ENCODE measurements at regions not wholly inside any gene's neighbourhood (a gene's known extent, or its start where the extent isn't known, plus 50 kb on each side); places are given as distances from the start of the nearest gene placed in this dataset.
A peak's percentile ranks its signal among the peaks of the same experiment; 100 is the strongest.

DNA sequence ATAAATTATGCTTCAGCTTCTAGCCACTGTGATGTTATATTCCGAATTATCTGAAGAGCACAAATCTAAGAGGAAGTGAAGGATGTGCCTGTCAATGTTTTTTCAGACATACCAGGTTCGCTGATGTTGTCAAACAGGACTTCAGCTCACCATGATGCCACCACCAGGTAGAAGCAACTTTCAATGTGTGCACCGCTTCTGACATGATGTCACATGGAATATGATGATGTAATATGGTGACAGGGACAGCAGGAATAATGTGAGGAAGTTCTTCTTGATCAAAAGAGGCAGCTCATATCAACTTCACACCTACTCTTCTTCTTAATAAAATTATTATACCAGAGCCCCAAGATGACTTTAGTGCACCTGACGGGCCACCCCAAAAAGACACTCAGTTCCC is 893.2 kb downstream of the BCL11A start:
- H3K4me3 ChIP-seq = no peak overlapping the region
- intact Hi-C loops (cut with DNase I) = no loop called here
- H3K27me3 ChIP-seq (ENCODE audit: low read depth) = no peaks in the 10 kb centered on the region
- no peak overlapping the region for H3K27ac ChIP-seq
- H3K9me3 ChIP-seq = no peaks in the 10 kb centered on the region
- no peak for ATAC-seq
- no peaks in the 10 kb centered on the region for H3K4me1 ChIP-seq
- no peak for DNase-seq
- TF ChIP-seq, protein P1, sequence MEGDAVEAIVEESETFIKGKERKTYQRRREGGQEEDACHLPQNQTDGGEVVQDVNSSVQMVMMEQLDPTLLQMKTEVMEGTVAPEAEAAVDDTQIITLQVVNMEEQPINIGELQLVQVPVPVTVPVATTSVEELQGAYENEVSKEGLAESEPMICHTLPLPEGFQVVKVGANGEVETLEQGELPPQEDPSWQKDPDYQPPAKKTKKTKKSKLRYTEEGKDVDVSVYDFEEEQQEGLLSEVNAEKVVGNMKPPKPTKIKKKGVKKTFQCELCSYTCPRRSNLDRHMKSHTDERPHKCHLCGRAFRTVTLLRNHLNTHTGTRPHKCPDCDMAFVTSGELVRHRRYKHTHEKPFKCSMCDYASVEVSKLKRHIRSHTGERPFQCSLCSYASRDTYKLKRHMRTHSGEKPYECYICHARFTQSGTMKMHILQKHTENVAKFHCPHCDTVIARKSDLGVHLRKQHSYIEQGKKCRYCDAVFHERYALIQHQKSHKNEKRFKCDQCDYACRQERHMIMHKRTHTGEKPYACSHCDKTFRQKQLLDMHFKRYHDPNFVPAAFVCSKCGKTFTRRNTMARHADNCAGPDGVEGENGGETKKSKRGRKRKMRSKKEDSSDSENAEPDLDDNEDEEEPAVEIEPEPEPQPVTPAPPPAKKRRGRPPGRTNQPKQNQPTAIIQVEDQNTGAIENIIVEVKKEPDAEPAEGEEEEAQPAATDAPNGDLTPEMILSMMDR (IDR thresholded peaks at IDR 0.05) = no peak
- H3K36me3 ChIP-seq = no peaks in the 10 kb centered on the region

DNA sequence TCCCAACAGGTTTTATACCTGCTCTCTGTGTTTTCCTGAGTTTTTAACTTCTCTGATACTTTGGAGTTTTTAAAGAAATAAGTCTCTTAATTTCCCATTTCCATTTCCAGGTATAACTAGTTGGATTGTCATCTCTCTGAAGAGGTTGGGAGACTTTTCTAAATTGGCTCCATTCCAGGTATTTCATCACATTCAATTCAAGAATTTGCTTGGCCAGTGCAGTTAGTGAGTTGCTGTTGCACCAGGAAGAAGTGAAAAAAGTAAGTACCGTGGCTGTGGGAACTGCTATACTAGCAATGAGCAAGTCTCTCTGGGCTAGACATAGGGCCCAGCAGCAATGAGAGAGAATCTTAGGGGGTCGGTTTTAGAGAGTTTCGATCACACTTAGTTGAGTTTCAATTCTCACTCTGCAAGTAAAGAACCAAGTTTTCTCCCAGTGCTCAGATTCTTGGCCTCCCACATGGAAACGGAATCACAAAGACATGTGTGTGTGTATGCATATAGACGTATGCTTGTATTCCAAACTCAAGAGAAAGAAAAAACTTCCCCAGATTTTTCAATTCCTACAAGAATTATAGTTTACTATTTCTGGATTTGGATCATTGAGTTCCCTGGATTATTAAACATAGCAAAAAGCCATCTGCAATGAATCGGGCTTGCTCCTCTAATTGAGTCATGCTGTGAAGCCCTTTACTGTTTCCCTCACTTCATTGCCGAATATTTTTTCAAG is 894.4 kb downstream of the BCL11A start:
- peak in 1 of 2 donors; percentile 32 for ATAC-seq
- H3K36me3 ChIP-seq = no peaks in the 10 kb centered on the region
- H3K9me3 ChIP-seq = no peaks in the 10 kb centered on the region
- no peak for DNase-seq
- no peak overlapping the region for H3K27ac ChIP-seq
- no peaks in the 10 kb centered on the region for H3K27me3 ChIP-seq (ENCODE audit: low read depth)
- TF ChIP-seq, protein P1 (IDR thresholded peaks at IDR 0.05) = no peak
- H3K4me1 ChIP-seq = no peaks in the 10 kb centered on the region
- intact Hi-C loops (cut with DNase I) = no loop called here
- no peak overlapping the region for H3K4me3 ChIP-seq

DNA sequence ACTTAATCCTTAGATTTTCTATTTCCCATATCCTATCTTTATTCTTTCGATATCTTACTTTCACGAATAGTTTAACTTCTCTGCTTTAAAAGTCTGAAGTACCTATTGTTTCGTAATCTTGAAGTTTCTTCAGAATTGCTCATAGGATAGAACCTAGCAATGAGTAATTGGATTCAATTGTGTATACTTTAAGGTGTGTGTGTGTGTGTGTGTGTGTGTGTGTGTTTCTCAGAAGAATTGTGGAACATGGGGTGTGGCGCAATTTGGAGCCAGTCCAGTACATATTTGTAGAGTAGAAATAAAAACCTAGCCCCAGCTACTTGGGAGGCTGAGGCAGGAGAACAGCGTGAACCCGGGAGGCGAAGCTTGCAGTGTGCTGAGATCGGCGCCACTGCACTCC is 897.6 kb downstream of the BCL11A start:
- peak; percentile 66 for DNase-seq
- intact Hi-C loops (cut with DNase I) = no loop called here
- ATAC-seq = peak; percentile 82 to 91
- H3K9me3 ChIP-seq = no peaks in the 10 kb centered on the region
- no peaks in the 10 kb centered on the region for H3K4me1 ChIP-seq
- H3K36me3 ChIP-seq = no peaks in the 10 kb centered on the region
- H3K27me3 ChIP-seq (ENCODE audit: low read depth) = no peaks in the 10 kb centered on the region
- H3K4me3 ChIP-seq = no peak overlapping the region
- TF ChIP-seq, protein P1 (IDR thresholded peaks at IDR 0.05) = no peak
- H3K27ac ChIP-seq = no peak overlapping the region

DNA sequence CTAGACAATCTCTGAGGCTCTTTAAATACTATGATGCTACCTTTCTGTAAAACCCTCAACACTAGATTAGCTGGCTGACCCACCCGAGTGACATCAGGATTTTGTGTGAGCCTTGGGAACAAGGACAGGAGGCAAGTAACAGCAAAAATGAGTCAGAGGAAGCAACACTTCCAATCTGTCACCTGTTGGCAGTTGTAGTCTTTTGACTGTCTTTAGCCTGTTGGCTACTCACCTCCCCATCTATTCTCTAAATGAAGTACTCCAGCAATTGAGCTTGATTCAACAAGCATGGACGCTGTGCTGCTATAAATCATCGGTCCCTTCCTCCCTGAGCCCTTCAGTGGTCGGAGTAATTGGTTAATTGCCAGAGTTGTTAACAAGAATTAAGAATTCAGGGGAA is 898.7 kb downstream of the BCL11A start:
- no peak overlapping the region for H3K27ac ChIP-seq
- intact Hi-C loops (cut with DNase I) = no loop called here
- no peaks in the 10 kb centered on the region for H3K27me3 ChIP-seq (ENCODE audit: low read depth)
- ATAC-seq = peak; percentile 17 to 49
- no peaks in the 10 kb centered on the region for H3K4me1 ChIP-seq
- H3K4me3 ChIP-seq = no peak overlapping the region
- H3K36me3 ChIP-seq = no peaks in the 10 kb centered on the region
- TF ChIP-seq, protein P1 (IDR thresholded peaks at IDR 0.05) = no peak
- no peaks in the 10 kb centered on the region for H3K9me3 ChIP-seq
- DNase-seq = no peak

DNA sequence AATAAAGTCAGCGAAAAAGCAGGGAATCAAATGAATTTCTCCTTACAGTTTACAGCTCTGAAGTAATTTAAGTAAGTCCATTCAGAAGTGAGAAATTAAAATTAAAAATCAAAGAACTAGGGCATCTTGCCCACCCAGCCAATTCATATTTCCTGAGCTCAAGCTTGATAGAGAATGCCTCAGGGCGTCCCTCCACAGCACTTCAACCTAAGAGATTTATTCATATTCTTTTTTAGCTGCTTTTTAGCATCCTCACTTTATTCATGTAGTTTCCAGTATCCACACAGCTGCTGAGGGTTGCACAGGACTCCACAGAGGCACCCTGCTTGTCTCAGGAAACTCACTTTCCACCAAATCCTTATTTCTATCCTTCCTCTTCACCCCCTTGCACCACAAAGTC is 900.3 kb downstream of the BCL11A start:
- Histone ChIP-seq H3K27me3 (ENCODE audit: low read depth) (no peaks in the 10 kb centered on the region), H3K9me3 (no peaks in the 10 kb centered on the region), H3K36me3 (no peaks in the 10 kb centered on the region), H3K4me3 (no peak overlapping the region), H3K27ac (no peak overlapping the region), H3K4me1 (no peaks in the 10 kb centered on the region)
- intact Hi-C loops (cut with DNase I) = no loop called here
- DNase-seq (no peak), ATAC-seq (no peak)
- TF ChIP-seq, protein P1 (IDR thresholded peaks at IDR 0.05) = no peak
